ENCODE measurements at regions not wholly inside any gene's neighbourhood (a gene's known extent, or its start where the extent isn't known, plus 50 kb on each side); places are given as distances from the start of the nearest gene placed in this dataset.

DNA sequence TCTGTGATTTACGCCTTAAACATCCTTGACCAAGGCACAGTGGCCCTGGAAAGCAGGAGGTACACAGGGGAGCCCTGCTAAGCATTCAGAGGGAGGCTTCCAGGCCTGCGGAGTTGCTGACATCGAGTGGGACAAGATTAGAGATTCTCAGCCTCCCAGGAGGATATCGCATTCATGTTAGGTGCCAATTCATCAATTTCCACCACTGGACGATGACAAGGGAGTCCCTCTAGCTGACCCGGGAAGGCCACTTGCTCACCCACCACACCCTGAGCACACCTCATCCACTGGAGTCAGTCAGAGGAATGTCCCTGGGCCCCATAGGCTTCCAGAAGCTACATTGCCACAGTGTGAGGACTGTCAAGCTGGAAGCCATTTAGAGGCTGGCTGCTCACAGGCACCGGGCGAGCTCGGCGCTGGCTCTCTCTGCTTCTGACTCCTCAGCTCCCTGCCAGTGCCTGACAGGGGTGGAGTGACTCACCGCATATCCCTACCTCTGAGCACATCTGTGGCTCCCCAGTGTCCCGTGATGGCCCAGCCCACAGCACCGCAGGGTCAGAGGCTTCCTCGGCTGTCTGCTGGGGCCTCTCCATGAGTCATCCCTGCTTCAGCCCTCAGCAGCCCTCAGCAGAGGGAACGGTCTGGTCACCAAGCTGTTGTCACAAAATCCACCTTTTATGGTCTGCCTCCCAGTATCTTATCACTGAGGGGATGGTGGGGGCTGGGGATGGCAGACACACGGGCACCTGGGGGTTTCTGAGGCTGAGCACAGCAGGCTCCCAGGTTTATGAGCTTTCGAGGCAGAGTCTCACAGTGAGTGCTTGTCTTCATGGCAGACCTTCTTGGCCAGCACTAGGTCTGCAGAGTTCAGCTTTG is 117.5 kb downstream of the ZNF608 start (continued):
- TF ChIP-seq, protein P1, sequence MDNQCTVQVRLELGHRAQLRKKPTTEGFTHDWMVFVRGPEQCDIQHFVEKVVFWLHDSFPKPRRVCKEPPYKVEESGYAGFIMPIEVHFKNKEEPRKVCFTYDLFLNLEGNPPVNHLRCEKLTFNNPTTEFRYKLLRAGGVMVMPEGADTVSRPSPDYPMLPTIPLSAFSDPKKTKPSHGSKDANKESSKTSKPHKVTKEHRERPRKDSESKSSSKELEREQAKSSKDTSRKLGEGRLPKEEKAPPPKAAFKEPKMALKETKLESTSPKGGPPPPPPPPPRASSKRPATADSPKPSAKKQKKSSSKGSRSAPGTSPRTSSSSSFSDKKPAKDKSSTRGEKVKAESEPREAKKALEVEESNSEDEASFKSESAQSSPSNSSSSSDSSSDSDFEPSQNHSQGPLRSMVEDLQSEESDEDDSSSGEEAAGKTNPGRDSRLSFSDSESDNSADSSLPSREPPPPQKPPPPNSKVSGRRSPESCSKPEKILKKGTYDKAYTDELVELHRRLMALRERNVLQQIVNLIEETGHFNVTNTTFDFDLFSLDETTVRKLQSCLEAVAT (IDR thresholded peaks at IDR 0.05) = peak in 1 of 2 experiments; percentile 83; a peak in 1 of 4 replicates
- TF ChIP-seq MEF2A (IDR thresholded peaks at IDR 0.05; ENCODE audit: control insufficient read depth, low read depth, low read length) (no peak), KDM5B (IDR thresholded peaks at IDR 0.05; ENCODE audit: insufficient replicate concordance, low read depth, low read length) (no peak), SRSF1 (IDR thresholded peaks at IDR 0.05; ENCODE audit: low read depth, low read length) (no peak), ZNF77 (CRISPR knock-in tag; IDR thresholded peaks at IDR 0.05) (no peak), SRSF3 (IDR thresholded peaks at IDR 0.05; ENCODE audit: insufficient read depth, low read length) (no peak), PHTF2 (CRISPR knock-in tag; IDR thresholded peaks at IDR 0.05) (no peak), NR2C2 (CRISPR knock-in tag; IDR thresholded peaks at IDR 0.05) (no peak), NR2C2 (tag; IDR thresholded peaks at IDR 0.05) (peak; percentile 84), MTF1 (CRISPR knock-in tag; IDR thresholded peaks at IDR 0.05; ENCODE audit: borderline replicate concordance) (no peak), SMAD3 (CRISPR knock-in tag; conservative IDR thresholded peaks at IDR 0.05) (no peak), RFX7 (CRISPR knock-in tag; IDR thresholded peaks at IDR 0.05) (no peak), YBX1 (IDR thresholded peaks at IDR 0.05) (no peak), RBM22 (IDR thresholded peaks at IDR 0.05; ENCODE audit: low read depth, low read length, poor library complexity, severe bottlenecking) (no peak), ZNF586 (CRISPR knock-in tag; conservative IDR thresholded peaks at IDR 0.05) (no peak), DDX20 (tag; IDR thresholded peaks at IDR 0.05; ENCODE audit: low read depth) (no peak), TAF7 (tag; IDR thresholded peaks at IDR 0.05) (no peak)
- TF ChIP-seq, protein P2, sequence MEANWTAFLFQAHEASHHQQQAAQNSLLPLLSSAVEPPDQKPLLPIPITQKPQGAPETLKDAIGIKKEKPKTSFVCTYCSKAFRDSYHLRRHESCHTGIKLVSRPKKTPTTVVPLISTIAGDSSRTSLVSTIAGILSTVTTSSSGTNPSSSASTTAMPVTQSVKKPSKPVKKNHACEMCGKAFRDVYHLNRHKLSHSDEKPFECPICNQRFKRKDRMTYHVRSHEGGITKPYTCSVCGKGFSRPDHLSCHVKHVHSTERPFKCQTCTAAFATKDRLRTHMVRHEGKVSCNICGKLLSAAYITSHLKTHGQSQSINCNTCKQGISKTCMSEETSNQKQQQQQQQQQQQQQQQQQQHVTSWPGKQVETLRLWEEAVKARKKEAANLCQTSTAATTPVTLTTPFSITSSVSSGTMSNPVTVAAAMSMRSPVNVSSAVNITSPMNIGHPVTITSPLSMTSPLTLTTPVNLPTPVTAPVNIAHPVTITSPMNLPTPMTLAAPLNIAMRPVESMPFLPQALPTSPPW (CRISPR knock-in tag; IDR thresholded peaks at IDR 0.05) = peak; percentile 62
- TF ChIP-seq, protein P3, sequence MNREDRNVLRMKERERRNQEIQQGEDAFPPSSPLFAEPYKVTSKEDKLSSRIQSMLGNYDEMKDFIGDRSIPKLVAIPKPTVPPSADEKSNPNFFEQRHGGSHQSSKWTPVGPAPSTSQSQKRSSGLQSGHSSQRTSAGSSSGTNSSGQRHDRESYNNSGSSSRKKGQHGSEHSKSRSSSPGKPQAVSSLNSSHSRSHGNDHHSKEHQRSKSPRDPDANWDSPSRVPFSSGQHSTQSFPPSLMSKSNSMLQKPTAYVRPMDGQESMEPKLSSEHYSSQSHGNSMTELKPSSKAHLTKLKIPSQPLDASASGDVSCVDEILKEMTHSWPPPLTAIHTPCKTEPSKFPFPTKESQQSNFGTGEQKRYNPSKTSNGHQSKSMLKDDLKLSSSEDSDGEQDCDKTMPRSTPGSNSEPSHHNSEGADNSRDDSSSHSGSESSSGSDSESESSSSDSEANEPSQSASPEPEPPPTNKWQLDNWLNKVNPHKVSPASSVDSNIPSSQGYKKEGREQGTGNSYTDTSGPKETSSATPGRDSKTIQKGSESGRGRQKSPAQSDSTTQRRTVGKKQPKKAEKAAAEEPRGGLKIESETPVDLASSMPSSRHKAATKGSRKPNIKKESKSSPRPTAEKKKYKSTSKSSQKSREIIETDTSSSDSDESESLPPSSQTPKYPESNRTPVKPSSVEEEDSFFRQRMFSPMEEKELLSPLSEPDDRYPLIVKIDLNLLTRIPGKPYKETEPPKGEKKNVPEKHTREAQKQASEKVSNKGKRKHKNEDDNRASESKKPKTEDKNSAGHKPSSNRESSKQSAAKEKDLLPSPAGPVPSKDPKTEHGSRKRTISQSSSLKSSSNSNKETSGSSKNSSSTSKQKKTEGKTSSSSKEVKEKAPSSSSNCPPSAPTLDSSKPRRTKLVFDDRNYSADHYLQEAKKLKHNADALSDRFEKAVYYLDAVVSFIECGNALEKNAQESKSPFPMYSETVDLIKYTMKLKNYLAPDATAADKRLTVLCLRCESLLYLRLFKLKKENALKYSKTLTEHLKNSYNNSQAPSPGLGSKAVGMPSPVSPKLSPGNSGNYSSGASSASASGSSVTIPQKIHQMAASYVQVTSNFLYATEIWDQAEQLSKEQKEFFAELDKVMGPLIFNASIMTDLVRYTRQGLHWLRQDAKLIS (CRISPR knock-in tag; IDR thresholded peaks at IDR 0.05) = no peak
- TF ChIP-seq, protein P4, sequence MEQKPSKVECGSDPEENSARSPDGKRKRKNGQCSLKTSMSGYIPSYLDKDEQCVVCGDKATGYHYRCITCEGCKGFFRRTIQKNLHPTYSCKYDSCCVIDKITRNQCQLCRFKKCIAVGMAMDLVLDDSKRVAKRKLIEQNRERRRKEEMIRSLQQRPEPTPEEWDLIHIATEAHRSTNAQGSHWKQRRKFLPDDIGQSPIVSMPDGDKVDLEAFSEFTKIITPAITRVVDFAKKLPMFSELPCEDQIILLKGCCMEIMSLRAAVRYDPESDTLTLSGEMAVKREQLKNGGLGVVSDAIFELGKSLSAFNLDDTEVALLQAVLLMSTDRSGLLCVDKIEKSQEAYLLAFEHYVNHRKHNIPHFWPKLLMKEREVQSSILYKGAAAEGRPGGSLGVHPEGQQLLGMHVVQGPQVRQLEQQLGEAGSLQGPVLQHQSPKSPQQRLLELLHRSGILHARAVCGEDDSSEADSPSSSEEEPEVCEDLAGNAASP (IDR thresholded peaks at IDR 0.05) = no peak

Measured in K562 (cell line).